Fibroblast of lung (primary cell): ENCODE measurements at regions not wholly inside any gene's neighbourhood (a gene's known extent, or its start where the extent isn't known, plus 50 kb on each side); places are given as distances from the start of the nearest gene placed in this dataset.

Experiments used
- EZH2 ChIP-seq: IDR thresholded peaks from 2 replicates; pipeline ENCODE4 v1.5.1; 2012; ENCODE audit warnings: low read length, control low read depth, mild to moderate bottlenecking; ENCODE audit errors: missing control alignments
- TF ChIP-seq, protein P1 (sequence below), 2 donors: IDR thresholded peaks in 1 of 2; conservative IDR thresholded peaks in 1 of 2; 1 replicate in 1 of 2; 2 replicates in 1 of 2; pipeline ENCODE4 v1.5.1; 2011 to 2012; ENCODE audit warnings: low read length in 2 of 2, control low read depth in 1 of 2, inconsistent platforms in 1 of 2, low read depth in 1 of 2, mild to moderate bottlenecking in 1 of 2

GRCh38 chrX:1009771-1010170, 202.7 kb downstream of the CRLF2 start:
- TF ChIP-seq, protein P1, sequence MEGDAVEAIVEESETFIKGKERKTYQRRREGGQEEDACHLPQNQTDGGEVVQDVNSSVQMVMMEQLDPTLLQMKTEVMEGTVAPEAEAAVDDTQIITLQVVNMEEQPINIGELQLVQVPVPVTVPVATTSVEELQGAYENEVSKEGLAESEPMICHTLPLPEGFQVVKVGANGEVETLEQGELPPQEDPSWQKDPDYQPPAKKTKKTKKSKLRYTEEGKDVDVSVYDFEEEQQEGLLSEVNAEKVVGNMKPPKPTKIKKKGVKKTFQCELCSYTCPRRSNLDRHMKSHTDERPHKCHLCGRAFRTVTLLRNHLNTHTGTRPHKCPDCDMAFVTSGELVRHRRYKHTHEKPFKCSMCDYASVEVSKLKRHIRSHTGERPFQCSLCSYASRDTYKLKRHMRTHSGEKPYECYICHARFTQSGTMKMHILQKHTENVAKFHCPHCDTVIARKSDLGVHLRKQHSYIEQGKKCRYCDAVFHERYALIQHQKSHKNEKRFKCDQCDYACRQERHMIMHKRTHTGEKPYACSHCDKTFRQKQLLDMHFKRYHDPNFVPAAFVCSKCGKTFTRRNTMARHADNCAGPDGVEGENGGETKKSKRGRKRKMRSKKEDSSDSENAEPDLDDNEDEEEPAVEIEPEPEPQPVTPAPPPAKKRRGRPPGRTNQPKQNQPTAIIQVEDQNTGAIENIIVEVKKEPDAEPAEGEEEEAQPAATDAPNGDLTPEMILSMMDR (conservative IDR thresholded peaks at IDR 0.05 in 1 of 2, IDR thresholded peaks at IDR 0.05 in 1 of 2; ENCODE audit: low read depth in 1 of 2, low read length in 2 of 2) = no peak
- TF ChIP-seq EZH2 = no peak
